Smooth muscle cell (in vitro differentiated cells): ENCODE measurements at regions not wholly inside any gene's neighbourhood (a gene's known extent, or its start where the extent isn't known, plus 50 kb on each side); places are given as distances from the start of the nearest gene placed in this dataset.

Experiments
- DNase-seq: peaks from one replicate; lab custom pipeline; 2025; ENCODE audit not compliant: unreplicated experiment; lab: John Stamatoyannopoulos, UW
- H2AFZ ChIP-seq: fragments of 200-600 bp; sonication (generic); 2 replicates; pipeline ENCODE4 v1.6.0; 2016; ENCODE audit warnings: antibody characterized with exemption, low read depth, mild to moderate bottlenecking
- H3F3A ChIP-seq: fragments of 200-600 bp; sonication (generic); 2 replicates; pipeline ENCODE4 v1.6.0; 2017; ENCODE audit warnings: antibody characterized with exemption, low read depth
- H3K27ac ChIP-seq: fragments of 200-600 bp; sonication (generic); 2 replicates; pipeline ENCODE4 v1.5.1; 2016; ENCODE audit warnings: low read depth, mild to moderate bottlenecking
- H3K27me3 ChIP-seq: fragments of 200-600 bp; sonication (generic); 2 replicates; pipeline ENCODE4 v1.6.1; 2016; ENCODE audit warnings: low read depth, mild to moderate bottlenecking
- H3K36me3 ChIP-seq: fragments of 200-600 bp; sonication (generic); 2 replicates; pipeline ENCODE4 v1.5.1; 2016; ENCODE audit warnings: low read depth
- H3K4me1 ChIP-seq: fragments of 200-600 bp; sonication (generic); 2 replicates; pipeline ENCODE4 v1.5.1; 2016; ENCODE audit warnings: low read depth
- H3K4me2 ChIP-seq: fragments of 200-600 bp; sonication (generic); 2 replicates; pipeline ENCODE4 v1.6.0; 2016; ENCODE audit warnings: mild to moderate bottlenecking
- H3K4me3 ChIP-seq: fragments of 200-600 bp; sonication (generic); 2 replicates; pipeline ENCODE4 v1.5.1; 2016; ENCODE audit warnings: mild to moderate bottlenecking
- H3K79me2 ChIP-seq: fragments of 200-600 bp; sonication (generic); 2 replicates; pipeline ENCODE4 v1.6.0; 2016; ENCODE audit warnings: low read depth, mild to moderate bottlenecking
- H3K9ac ChIP-seq: fragments of 200-600 bp; sonication (generic); 2 replicates; pipeline ENCODE4 v1.6.0; 2016; ENCODE audit warnings: low read depth
- H3K9me3 ChIP-seq: fragments of 200-600 bp; sonication (generic); replicated peaks from 2 replicates; pipeline ENCODE4 v1.5.1; 2016; ENCODE audit warnings: low read depth
- H4K20me1 ChIP-seq: fragments of 200-600 bp; sonication (generic); 2 replicates; pipeline ENCODE4 v1.6.0; 2016; ENCODE audit warnings: low read depth
- WGBS: methylation state at CpG from one replicate; pipeline ENCODE4 v1.1.7; 2016; ENCODE audit warnings: low lambda C conversion rate; 5-methylcytosine and 5-hydroxymethylcytosine counted together
- TF ChIP-seq, protein P1 (sequence below): fragments of 200-600 bp; sonication (generic); IDR thresholded peaks from 2 replicates; pipeline ENCODE4 v1.5.1; 2017; ENCODE audit warnings: borderline replicate concordance, mild to moderate bottlenecking, antibody characterized with exemption; ENCODE audit not compliant: insufficient read depth, poor library complexity, severe bottlenecking

GRCh38 chr4:137394018-137394417 is 138.3 kb downstream of the PCDH18 start:
- TF ChIP-seq, protein P1, sequence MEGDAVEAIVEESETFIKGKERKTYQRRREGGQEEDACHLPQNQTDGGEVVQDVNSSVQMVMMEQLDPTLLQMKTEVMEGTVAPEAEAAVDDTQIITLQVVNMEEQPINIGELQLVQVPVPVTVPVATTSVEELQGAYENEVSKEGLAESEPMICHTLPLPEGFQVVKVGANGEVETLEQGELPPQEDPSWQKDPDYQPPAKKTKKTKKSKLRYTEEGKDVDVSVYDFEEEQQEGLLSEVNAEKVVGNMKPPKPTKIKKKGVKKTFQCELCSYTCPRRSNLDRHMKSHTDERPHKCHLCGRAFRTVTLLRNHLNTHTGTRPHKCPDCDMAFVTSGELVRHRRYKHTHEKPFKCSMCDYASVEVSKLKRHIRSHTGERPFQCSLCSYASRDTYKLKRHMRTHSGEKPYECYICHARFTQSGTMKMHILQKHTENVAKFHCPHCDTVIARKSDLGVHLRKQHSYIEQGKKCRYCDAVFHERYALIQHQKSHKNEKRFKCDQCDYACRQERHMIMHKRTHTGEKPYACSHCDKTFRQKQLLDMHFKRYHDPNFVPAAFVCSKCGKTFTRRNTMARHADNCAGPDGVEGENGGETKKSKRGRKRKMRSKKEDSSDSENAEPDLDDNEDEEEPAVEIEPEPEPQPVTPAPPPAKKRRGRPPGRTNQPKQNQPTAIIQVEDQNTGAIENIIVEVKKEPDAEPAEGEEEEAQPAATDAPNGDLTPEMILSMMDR: no peak
- Histone ChIP-seq H3F3A (no peaks in the 10 kb centered on the region), H3K27me3 (no peaks in the 10 kb centered on the region), H4K20me1 (no peaks in the 10 kb centered on the region), H2AFZ (no peak overlapping the region), H3K4me1 (no peaks in the 10 kb centered on the region), H3K9ac (no peak overlapping the region), H3K36me3 (no peaks in the 10 kb centered on the region), H3K4me2 (no peak overlapping the region), H3K9me3 (no peaks in the 10 kb centered on the region), H3K79me2 (no peaks in the 10 kb centered on the region), H3K4me3 (no peak overlapping the region), H3K27ac (no peak overlapping the region)
- DNase-seq: no peak
- WGBS: 79% methylated on average over 1 of the region's 1 CpG

DNA sequence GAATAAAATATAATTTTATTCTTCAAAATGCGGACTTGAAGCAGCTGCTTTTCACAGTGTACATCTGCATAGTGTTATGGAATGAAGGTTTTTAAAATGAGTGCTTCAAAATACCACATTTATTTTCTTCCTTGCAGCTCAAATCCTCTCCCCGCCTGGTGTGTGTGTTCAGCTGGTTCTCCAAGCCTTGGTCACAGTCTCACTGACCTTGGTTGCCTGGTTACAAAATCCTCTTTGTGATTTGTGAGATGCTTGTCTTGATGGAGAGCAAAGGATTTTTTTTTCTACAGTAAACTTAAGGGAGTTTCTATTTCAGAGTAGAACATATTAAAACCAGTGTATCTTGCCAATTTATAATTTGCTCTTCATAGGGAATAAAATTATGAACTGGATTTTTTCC is 139.2 kb downstream of the PCDH18 start:
- TF ChIP-seq, protein P1: no peak
- no peaks in the 10 kb centered on the region for H3K79me2 ChIP-seq
- no peak overlapping the region for H3K27ac ChIP-seq
- no peak overlapping the region for H2AFZ ChIP-seq
- no peak for DNase-seq
- H3K4me3 ChIP-seq: no peak overlapping the region
- WGBS: 53% methylated on average over 2 of the region's 2 CpGs
- H3K9me3 ChIP-seq: no peaks in the 10 kb centered on the region
- H3K4me1 ChIP-seq: no peaks in the 10 kb centered on the region
- no peak overlapping the region for H3K4me2 ChIP-seq
- H3K27me3 ChIP-seq: no peaks in the 10 kb centered on the region
- H3F3A ChIP-seq: no peaks in the 10 kb centered on the region
- H3K9ac ChIP-seq: no peak overlapping the region
- H4K20me1 ChIP-seq: no peaks in the 10 kb centered on the region
- no peaks in the 10 kb centered on the region for H3K36me3 ChIP-seq

DNA sequence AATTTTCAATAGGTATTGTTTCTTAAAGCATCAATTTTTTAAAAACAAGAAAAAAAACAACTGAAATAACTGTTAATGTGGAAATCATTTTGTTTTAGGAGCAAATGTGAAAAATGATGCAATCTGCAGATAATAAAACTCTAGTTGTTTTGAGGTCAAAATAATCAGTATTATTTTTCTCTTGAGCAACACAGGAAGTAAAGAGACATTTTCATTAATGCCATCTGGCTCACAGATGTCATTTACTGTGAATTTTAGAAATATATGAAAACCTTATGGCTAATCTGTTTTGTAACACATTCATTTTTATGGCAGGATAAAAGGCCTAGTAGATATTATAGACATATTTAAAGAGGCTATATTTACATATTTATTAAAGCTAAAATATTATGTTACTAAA is 141.6 kb downstream of the PCDH18 start:
- no peaks in the 10 kb centered on the region for H3K79me2 ChIP-seq
- no peaks in the 10 kb centered on the region for H3K36me3 ChIP-seq
- no peaks in the 10 kb centered on the region for H3F3A ChIP-seq
- no peaks in the 10 kb centered on the region for H3K4me1 ChIP-seq
- H3K9ac ChIP-seq: no peak overlapping the region
- H2AFZ ChIP-seq: peak overlapping the region; percentile 29
- DNase-seq: no peak
- TF ChIP-seq, protein P1: no peak
- H3K4me3 ChIP-seq: no peak overlapping the region
- H4K20me1 ChIP-seq: no peaks in the 10 kb centered on the region
- H3K4me2 ChIP-seq: peak overlapping the region; percentile 25
- no peak overlapping the region for H3K27ac ChIP-seq
- no peaks in the 10 kb centered on the region for H3K9me3 ChIP-seq
- H3K27me3 ChIP-seq: no peaks in the 10 kb centered on the region

GRCh38 chr4:137389911-137390520 is 142.3 kb downstream of the PCDH18 start:
- Histone ChIP-seq H3K27me3 (no peaks in the 10 kb centered on the region), H3K27ac (no peak overlapping the region), H3K4me2 (no peak overlapping the region), H3K4me3 (no peak overlapping the region), H3K4me1 (no peaks in the 10 kb centered on the region), H3K9me3 (no peaks in the 10 kb centered on the region), H3K79me2 (no peaks in the 10 kb centered on the region), H2AFZ (peak overlapping the region; percentile 29), H4K20me1 (no peaks in the 10 kb centered on the region), H3K36me3 (no peaks in the 10 kb centered on the region), H3F3A (no peaks in the 10 kb centered on the region), H3K9ac (no peak overlapping the region)
- DNase-seq: no peak
- TF ChIP-seq, protein P1: no peak
- WGBS: 100% methylated on average over 1 of the region's 1 CpG
